Activated CD4-positive, alpha-beta T cell treated with anti-CD3 and anti-CD28 coated beads for 1 hour (primary cell): ENCODE measurements at regions not wholly inside any gene's neighbourhood (a gene's known extent, or its start where the extent isn't known, plus 50 kb on each side); places are given as distances from the start of the nearest gene placed in this dataset.

ENCODE experiments used
- DNase-seq: peaks from one replicate; pipeline ENCODE4 v3.0.0-alpha.2; 2020

DNA sequence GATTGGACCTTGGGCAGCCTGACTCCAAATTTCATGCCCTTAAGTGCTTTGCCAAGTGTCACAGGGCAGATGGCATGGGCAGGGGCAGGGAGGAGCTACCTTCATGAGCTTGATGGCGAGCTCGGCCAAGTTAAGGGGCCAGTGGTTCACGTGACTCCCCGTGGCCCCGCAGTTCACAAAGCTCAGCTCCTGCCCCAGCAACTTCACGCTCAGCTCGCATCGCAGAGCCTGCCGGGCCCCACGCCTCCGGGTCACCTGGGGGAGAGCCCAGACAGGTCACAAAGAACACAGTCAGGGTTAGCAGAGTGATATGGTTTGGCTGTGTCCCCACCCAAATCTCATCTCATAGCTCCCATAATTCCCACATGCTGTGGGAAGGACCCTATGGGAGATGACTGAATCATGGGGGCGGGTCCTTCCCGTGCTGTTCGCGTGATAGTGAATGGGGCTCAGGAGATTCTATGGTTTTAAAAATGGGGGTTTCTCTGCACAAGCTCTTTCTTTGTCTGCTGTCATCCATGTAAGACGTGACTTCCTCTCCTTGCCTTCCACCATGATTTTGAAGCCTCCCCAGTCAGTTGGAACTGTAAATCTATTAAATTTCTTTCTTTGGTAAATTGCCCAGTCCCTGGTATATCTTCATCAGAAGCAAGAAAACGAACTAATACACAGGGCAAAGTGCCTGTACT lies 108.1 kb downstream of the LITAF start:
- DNase-seq = no peak

DNA sequence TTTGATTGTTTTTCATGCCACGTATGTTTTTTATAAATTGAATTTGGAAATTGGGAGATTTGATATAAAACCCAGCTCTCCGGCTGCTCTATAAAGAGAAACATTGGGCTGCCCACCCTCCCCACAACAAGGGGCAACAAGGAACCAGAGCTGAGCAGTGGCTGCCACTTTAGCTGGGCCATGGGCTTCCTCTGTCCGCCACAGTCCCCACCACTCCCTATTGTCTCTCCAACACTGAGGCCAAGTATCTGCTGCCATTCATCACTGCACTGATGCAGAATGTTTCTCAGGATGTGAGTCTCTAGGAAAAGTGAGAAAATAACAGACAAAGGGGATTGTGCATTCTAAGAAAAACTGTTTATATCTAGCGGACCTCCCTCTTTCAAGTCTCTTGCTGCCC lies 106.8 kb downstream of the LITAF start:
- DNase-seq = no peak

DNA sequence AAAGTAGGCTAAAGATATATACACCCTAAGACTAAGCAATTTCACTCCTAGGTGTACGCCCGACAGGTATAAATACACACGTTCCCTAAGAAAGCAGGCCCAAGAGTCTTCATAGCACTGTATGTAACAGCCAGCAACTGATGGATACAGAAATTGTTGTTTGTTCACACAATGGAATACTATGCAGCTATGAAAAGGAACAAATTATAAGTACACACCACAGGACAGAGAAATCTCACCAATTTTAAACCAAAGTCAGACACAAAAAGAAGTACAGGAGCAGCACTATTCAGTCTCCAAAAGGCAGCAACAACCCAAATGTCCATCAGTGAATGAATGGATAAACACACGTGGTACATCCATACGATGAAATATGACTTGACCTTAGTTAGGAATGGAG lies 106.1 kb downstream of the LITAF start:
- DNase-seq = no peak

DNA sequence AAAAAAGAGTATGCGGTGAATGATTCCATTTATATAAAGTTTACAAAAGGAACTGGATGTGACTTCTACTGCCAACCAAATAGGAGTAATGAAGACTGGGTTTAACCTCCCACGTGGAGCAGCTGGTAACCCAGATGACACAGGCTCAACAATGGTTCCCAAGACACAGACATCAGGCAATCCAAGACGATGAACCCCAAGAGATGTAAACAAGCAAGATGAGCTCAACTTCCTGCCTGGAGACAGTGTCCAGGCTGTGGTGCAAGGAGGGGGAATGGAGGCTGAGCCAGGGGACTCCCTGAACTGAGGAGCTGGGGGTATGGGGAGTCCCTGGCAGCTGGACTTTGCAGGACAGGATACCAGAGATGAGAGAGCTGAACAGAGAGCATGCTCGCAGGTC lies 104.7 kb downstream of the LITAF start:
- DNase-seq = no peak

DNA sequence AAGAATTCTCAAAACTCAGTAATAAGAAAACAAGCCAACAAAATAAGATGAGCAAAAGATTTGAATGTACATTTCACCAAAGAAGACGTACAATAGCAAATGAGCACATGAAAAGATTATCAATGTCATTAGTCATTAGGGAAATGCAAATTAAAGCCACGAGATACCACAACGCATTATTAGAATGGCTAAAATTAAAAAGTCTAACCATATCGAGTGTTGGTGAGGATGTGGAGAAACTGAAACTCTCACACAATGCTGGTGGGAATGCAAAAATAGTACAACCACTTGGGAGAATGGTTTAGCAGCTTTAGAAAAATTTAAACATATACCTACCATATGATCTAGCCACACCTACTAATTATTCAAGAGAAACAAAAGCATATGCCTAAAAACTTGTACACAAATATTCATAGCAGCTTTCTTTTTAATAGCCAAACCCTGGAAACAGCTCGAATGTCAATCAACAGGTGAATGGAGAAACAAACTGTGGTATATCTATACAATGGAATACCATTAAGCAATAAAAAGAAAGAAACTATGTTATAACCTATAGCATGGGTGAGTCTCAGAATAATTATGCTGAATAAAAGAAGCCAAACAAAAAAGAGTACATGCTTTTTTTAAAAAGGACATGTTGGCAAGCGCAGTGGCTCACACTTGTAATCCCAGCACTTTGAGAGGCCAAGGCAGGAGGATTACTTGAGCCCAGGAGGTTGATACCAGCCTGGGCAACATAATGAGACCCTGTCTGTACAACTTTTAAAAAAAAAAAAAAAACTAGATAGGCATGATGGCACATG lies 103.6 kb downstream of the LITAF start:
- no peak for DNase-seq

DNA sequence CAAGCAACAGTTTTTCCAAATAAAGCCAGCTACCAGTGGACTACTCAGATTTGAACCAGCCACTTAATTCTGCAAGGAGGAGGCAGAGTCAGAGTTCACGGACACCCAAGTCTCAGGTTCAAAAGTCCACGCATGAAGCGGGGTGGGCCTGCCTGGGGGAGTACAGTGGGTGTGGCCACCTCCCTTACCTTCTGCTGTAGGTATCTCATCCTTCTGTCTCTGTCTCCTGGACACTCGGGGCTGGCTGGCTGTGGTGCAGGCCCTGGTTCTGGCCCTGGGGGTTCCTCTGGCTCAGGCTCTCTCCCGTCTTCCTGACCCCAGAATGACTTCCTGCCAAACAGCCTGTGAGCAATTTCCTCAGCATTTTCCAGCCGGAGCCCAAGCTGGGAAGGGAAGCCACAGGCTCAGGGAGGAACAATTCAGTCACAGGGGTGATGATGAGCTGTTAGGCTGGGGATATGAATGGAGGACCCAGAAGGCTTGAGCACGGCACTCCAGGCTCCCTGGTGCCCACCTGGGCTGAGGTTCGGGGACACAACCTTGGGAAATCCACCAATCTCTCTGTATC lies 101.9 kb downstream of the LITAF start:
- no peak for DNase-seq

DNA sequence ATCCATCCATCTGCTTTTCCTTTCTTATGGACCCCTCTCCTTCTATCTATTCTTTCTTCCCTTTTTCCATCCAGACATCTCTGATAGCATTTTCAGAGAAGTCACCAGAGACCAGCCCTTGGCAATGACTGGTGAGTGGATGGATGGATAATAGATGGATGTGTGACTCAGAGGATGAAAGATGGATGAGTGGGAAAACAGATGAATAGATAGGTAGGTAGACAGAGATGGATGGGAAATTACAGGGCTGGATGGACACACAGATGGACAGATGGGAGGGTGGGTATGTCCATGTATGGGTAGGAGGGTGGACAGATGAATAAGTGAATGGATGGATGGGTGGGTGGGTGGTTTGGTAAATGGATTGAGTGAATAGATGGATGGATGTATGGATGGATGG lies 101.0 kb downstream of the LITAF start:
- no peak for DNase-seq

DNA sequence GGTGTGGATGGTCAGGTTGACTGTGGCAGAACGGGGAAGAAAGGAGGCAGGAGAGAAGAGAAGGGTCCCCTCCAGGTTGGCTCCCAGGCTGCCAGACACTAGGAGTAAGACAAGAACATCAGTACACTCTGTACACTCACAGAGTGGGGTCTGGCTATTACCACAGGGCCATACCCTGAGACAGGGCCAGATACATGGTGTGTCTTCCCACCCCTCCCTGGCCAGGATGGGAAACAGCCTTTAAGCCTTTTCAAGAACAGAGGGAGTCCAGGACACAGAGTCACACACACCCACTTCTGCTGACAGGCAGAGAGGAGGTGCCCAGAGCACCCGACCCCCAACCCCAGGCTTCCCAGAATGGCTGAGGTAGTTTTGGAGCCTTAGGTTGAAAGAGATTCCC lies 99.4 kb downstream of the LITAF start:
- DNase-seq = no peak

DNA sequence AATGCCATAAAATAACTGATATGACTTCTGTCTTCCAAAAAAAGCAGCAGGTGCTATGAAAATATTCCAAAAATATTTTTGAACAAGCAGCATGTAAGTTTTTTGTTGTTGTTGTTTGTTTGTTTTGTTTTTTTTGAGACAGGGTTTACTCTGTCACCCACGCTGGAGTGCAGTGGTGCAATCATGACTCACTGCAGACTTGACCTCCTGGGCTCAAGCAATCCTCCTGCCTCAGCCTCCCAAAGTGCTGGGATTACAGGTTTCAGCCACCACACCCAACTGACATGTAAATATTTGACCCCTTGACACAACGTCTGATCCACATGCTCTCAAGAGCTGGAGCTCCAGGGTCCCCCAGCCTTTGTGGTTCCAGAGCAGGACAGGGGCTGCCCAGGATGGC lies 98.4 kb downstream of the LITAF start:
- no peak for DNase-seq

DNA sequence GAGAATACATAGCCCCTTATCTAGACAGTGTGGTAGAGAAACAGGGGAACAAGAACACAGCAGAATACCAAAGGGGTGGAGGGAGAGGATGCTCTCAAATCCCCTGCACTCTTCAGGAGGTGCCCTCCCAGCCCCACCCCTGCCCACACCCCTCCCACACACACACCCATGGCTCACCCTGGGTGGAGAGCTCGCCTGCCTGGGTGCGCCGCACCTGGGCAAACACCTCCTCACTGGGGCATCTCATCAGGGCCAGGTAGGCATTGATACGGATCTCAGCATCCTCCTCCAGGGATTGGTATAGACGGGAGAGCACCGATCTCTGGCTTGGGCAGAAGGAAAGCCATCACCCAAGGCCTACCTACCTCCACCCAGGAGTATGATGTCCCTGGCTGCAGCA lies 95.2 kb downstream of the LITAF start:
- DNase-seq = no peak

DNA sequence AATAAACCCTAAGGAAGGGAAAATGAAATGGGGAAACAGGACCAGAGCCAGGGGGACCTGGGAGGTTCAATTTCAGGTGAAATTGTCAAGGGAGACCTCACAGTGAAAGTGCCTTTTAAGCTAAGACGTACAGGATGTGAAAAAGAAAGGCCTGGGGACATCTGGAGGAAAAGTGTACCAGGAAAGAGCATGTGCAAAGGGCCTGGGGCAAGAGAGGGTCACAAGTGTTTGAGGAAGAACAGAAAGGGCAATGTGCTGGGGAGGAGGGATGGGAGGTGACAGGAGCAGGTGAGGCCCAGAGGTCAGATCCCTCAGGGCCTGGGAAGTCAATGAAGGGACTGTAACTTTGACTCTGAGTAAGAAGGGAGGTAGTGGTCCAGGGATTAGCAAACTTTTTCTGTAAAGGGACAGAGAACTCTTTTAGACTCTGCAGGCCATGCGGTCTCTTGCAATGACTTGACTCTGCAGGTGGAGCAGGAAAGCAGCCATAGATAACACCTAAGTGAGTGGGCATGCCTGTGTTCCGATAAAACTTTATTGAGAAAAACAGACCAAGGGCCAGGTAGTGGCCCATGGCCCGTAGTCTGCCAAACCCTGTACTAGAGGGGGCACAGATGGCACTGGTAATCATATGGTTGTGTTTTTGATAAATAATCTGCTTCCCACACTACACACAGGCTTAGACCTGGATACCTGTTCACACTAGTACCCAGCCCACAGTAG lies 93.8 kb downstream of the LITAF start:
- DNase-seq = no peak

DNA sequence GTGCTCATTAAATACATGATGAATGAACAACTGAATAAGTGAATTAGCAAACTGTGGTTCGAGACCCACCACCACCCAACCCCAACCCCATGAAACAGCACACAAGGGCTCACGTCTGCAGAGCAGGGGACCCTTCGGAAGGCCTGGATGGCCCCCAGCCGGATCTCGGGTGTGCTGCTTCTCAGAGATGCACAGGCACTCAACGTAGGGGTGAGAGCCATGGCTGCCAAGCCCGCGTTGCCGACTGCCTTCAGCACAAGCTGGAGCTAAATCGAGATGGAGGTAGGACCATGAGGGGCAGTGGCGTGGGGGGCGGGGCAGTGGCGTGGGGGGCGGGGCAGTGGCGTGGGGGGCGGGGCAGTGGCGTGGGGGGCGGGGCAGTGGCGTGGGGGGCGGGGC lies 93.2 kb downstream of the LITAF start:
- no peak for DNase-seq

DNA sequence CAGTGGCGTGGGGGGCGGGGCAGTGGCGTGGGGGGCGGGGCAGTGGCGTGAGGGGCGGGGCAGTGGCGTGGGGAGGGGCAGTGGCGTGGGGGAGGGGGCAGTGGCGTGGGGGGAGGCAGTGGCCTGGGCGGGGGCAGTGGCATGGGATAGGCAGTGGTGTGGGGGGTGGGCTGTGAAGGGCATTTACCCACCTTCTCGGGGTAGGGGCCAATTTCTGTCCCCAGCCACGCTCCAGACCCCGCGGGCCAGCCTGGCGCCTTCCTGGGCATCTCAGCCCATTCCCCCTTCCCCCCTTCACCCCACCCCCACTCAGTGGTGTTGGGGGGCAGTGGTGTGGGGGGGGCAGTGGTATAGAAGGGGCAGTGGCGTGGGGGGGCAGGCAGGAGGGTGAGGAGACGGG lies 92.7 kb downstream of the LITAF start:
- no peak for DNase-seq

DNA sequence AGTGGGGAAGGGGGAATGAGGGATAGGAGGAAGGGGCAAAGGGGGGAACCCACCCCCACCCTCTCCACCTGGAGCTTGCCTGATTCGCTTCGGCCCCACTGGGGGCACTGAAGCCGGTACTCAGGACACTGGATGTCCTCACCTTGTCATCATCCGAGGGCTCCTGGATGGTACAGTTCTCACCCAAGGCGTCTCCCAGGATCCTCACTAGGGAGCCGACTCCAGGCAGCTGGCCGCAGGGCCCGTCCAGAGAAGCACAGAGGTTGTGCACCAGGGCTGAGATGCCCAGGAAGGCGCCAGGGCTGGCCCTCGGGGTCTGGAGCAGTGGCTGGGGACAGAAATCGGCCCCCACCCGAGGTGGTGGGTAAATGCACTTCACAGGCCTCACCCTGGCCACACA lies 92.3 kb downstream of the LITAF start:
- no peak for DNase-seq

DNA sequence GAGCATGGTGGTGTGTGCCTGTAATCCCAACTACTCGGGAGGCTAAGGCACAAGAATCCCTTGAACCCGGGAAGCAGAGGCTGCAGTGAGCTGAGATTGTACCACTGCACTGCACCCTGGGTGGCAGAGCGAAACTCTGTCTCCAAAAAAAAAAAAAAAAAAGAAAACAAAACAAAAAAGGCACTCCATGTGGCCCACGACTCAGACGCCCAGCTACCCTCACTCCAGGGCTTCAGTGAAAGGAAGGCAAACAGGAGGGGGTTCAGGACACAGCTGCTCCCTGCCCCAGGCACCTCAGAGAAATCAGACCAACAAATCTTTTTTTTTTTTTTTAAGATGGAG lies 91.7 kb downstream of the LITAF start:
- DNase-seq = no peak
